ENCODE measurements at regions not wholly inside any gene's neighbourhood (a gene's known extent, or its start where the extent isn't known, plus 50 kb on each side); places are given as distances from the start of the nearest gene placed in this dataset.

DNA sequence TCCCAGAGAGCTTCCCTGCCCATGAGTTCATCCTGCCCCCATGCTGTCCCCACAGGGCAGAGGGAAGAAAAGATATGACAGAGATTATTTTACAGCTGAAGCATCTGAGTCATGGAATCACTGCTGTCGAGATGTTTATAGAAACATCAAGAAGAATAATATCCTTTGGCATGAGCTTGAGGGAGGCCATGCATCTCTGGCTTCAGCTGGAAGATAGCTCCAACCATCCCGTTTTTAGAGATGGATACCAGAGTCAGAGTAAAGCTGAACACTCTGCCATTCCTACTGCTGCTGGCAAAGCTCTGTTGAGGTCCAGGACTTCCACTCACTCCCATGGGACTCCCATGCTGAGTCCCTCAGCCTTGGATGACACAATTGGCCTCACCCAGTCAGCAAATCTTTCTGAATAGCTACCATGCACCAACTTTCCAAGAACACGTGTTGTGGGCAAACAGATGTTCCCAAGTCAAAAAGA, 167.8 kb downstream of the TTC32 start:
- TF ChIP-seq, protein P1, sequence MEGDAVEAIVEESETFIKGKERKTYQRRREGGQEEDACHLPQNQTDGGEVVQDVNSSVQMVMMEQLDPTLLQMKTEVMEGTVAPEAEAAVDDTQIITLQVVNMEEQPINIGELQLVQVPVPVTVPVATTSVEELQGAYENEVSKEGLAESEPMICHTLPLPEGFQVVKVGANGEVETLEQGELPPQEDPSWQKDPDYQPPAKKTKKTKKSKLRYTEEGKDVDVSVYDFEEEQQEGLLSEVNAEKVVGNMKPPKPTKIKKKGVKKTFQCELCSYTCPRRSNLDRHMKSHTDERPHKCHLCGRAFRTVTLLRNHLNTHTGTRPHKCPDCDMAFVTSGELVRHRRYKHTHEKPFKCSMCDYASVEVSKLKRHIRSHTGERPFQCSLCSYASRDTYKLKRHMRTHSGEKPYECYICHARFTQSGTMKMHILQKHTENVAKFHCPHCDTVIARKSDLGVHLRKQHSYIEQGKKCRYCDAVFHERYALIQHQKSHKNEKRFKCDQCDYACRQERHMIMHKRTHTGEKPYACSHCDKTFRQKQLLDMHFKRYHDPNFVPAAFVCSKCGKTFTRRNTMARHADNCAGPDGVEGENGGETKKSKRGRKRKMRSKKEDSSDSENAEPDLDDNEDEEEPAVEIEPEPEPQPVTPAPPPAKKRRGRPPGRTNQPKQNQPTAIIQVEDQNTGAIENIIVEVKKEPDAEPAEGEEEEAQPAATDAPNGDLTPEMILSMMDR (IDR thresholded peaks at IDR 0.05): no peak
- TF ChIP-seq POLR2AphosphoS5 (IDR thresholded peaks at IDR 0.05): peak; percentile 34
